GM12865 (cell line): ENCODE measurements at regions not wholly inside any gene's neighbourhood (a gene's known extent, or its start where the extent isn't known, plus 50 kb on each side); places are given as distances from the start of the nearest gene placed in this dataset.

Experiments
- DNase-seq: peaks from one replicate; pipeline ENCODE4 v3.0.0; 2010; ENCODE audit warnings: low read depth
- H3K4me3 ChIP-seq: 2 replicates; pipeline ENCODE4 v1.5.1; 2011; ENCODE audit warnings: mild to moderate bottlenecking, low read depth, low read length, control low read depth
- TF ChIP-seq, protein P1 (sequence below): IDR thresholded peaks from 2 replicates; pipeline ENCODE4 v1.5.1; 2011; ENCODE audit warnings: low read length, control low read depth, low read depth, inconsistent platforms; ENCODE audit not compliant: insufficient read depth; ENCODE audit errors: missing control alignments

DNA sequence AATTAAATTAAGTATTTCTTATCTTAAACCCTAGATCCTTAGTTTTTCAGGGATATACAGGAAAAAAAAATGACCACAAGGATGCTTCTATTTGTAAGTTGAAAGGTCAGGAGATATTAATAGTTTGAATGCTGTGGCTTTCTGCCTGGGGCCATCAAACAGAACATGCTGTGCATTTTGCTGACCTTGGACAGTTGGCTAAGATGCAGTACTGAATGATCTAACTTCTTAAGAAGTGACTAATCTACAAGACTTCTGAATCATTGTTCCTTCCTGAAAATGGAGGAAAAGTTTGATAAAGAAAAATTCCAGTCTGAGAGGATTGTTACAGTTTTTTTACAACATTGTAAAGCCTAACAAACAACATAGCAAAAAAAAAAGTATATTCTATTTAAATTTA lies 237.8 kb upstream of the JADE1 start:
- no peak overlapping the region for H3K4me3 ChIP-seq
- TF ChIP-seq, protein P1, sequence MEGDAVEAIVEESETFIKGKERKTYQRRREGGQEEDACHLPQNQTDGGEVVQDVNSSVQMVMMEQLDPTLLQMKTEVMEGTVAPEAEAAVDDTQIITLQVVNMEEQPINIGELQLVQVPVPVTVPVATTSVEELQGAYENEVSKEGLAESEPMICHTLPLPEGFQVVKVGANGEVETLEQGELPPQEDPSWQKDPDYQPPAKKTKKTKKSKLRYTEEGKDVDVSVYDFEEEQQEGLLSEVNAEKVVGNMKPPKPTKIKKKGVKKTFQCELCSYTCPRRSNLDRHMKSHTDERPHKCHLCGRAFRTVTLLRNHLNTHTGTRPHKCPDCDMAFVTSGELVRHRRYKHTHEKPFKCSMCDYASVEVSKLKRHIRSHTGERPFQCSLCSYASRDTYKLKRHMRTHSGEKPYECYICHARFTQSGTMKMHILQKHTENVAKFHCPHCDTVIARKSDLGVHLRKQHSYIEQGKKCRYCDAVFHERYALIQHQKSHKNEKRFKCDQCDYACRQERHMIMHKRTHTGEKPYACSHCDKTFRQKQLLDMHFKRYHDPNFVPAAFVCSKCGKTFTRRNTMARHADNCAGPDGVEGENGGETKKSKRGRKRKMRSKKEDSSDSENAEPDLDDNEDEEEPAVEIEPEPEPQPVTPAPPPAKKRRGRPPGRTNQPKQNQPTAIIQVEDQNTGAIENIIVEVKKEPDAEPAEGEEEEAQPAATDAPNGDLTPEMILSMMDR = no peak
- DNase-seq = no peak

DNA sequence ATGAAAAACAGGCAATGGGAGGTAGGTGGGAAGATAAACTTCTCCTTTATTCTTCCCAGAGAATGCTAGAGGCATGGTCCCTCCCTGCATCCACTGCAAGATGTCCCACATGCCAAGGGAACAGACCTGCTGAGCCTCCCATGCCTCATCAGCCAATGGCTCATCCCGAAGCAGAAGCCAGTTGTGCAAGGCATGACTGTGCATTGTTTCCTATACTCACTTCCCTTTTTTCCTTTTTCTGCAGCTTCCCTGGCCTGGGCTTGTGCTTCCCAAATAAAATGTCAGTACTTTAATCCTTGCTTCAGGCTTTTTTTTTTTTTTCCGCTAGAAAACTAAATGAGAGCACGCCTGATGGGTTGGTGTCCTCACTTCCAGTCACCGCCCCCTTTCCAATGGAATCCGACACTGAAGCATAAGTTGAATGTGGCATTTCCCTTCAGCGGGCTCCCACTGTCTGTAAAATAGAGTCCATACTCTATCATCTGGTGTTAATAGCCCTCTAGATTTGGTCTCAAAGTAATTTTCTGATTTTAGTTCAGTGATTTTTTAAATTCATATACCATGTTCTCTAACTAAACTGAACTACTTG lies 239.0 kb upstream of the JADE1 start:
- no peak for DNase-seq
- H3K4me3 ChIP-seq = no peak overlapping the region
- TF ChIP-seq, protein P1 = no peak

- TF ChIP-seq, protein P1 = no peak
- no peak overlapping the region for H3K4me3 ChIP-seq
- no peak for DNase-seq
Measured at GRCh38 chr4:128566693-128567092, 242.8 kb upstream of the JADE1 start.

DNA sequence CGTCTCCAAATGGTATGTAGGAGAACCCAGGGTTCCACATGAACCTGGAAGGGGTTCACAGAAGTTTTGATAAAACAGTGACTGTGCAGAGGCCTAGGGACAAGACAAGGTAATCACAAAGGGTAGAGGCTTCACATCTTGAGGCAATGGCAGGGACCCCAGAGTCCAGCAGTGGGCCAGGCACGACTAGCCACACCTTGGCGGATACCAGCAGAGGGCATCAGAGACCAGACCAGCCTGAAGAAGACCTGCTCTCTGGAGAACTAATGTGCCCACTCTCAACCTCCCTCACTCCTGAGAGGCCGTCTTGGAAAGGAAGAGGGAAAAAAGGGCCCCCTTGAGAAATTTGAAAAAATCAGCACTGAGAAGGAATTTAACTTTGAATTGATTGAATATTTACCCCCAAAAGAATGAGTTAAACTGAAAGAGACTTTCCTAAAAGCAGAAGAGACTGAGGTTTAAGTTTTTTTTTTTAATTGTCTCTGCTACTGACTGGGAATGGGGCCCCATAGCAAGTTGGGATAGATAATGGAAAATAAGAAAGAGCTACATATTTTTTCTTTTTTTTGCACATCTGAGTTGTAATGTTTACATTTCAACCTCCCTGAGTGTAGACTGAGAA lies 243.8 kb upstream of the JADE1 start:
- no peak overlapping the region for H3K4me3 ChIP-seq
- peak; percentile 56 for DNase-seq
- TF ChIP-seq, protein P1 = peak; percentile 48

- H3K4me3 ChIP-seq = no peak overlapping the region
- TF ChIP-seq, protein P1 = no peak
Measured at GRCh38 chr4:128565054-128565453, 244.4 kb upstream of the JADE1 start.

DNA sequence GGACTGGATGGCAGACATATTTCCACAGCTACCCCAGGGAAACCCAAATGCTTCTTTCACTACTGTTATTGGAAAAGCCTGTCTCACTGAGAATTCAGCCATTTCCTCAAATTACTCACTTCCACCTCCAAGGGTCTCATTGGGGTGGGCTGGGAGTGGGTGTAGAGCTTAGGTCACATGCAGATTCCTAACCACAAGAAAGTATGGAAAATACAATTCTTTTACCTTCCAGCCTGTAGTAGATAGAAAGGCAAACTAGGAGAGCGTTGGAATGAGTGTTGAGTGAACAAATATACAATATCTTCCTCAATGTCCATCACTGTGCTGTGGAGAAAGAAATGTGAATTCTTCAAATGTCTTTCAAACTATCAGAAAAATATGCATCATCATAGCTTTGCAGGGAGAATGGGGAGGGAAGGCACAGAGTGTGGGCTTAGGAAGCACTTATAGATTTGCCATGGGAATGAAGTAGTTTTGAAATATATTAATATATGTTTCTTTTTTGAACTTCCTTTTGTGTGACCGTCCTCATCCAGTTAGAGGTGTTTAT lies 245.3 kb upstream of the JADE1 start:
- no peak overlapping the region for H3K4me3 ChIP-seq
- no peak for DNase-seq
- TF ChIP-seq, protein P1 = no peak

More at GRCh38 chr4:128565054-128565453, 244.4 kb upstream of the JADE1 start:
- DNase-seq = no peak
